Right ventricle myocardium inferior (tissue), 1 donor: ENCODE measurements at regions not wholly inside any gene's neighbourhood (a gene's known extent, or its start where the extent isn't known, plus 50 kb on each side); places are given as distances from the start of the nearest gene placed in this dataset.

Experiments
- ATAC-seq: fragments of 200-7000 bp; cut with Tn5 transposase; one replicate; pipeline ENCODE4 v1.9.1; 2020; ENCODE audit warnings: mild to moderate bottlenecking, moderate library complexity
- DNase-seq: peaks from one replicate; pipeline ENCODE4 v3.0.0; 2021; ENCODE audit errors: missing footprints
- intact Hi-C: fragments of 100-400 bp; cut with DNase I; formaldehyde crosslinking; loops from one replicate; pipeline ENCODE4 v1.11.0; 2022
- donor health status: DM: no; HTN: yes; CAD: no; lungs with severe emphysema.

DNA sequence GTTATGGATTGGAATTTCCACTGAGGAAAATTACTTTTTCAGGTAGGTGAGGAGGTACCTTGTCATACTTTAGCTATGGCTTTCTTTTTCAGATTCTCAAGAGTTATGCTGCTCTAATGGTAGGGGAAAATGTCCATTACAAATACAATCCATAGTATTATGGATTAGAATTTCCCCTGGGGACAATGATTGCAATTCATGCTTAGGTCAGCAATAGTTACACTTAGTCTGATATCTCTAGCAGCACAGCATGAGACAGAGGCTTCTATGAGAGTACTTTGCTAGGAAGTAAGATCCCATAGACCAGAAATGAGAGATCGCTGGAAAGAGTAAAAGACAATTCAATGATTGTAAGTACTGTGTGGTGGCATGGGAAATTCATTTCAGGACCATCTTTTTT, 949.5 kb upstream of the CDH8 start:
- DNase-seq (no peak), ATAC-seq (no peak)
- intact Hi-C loops, result no loop called here

DNA sequence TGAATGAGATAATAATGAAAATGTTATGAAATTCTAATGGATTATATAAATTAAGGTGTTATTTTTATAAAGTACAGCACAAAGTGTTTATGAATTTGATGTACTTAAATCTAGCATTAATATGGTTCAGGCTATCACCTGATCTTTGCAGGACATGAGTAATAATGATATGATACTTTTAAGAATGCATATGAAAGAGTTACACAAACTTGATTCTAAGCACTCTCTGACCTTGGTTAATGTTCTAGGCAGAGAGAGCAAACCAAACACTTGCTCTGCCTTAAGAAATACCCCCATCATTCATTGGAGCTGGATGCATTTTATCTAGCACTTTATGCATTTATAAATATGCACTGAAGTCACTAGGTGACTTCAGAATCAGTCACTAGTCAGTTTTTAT, 942.2 kb upstream of the CDH8 start:
- ATAC-seq (no peak), DNase-seq (no peak)
- intact Hi-C loops, result no loop called here

DNA sequence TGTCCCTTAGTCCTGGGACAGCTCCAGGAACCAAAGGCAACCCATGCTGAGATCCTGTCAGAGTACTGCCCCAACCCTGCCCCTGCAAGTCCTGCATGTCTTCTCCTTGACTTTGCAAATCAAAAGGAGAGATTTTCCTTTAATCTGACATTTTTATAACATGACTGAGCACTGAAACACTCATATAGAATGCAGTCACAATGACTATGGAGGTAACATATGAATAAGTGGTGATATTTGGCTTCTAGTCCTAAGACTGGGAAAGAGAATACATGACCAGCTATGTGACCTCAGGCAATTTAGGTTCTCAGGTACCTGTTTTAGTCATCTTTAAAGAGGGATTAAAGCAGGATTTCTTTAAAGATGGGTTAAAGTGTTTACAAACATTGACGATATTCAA, 941.6 kb upstream of the CDH8 start:
- intact Hi-C loops, result no loop called here
- ATAC-seq (no peak), DNase-seq (no peak)

DNA sequence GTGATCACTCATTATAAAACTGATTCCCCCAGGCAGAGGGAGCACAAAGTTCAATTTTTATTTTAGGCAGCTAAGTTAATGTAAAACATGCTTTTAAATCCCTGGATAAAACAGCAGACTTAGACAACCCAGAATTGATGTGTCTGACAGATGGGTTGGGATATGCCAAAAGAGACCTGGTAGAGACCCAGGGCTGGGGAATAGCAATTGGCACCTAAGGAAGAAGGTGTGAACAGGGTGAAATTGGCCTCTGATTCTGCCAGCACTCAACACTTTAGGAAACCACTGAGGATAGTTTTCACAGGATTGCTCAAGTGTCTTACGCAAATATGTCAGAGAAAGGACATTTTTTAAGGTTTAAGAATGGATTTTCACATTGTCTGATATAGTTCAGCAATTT, 938.2 kb upstream of the CDH8 start:
- no peak for ATAC-seq
- no peak for DNase-seq
- intact Hi-C loops, result no loop called here

DNA sequence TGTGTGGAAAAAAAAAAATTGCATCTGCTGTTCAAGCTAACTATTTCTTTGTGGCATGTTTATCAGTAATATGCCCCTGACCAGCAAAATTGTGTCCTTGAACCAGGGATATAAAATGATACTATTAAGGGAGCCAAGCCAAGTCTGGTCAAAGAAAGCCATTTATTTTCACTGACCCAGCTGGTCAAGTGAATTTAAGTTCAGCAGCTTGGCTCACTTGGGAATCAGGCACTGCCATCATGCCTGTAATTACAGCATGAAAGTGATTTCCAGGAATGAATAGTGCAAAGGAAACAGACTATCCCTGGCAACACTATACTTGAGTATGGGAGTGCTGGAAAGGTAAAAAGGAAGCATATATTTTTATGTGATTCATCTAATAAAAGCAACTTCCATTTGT, 934.6 kb upstream of the CDH8 start:
- DNase-seq, result no peak
- intact Hi-C loops, result no loop called here
- no peak for ATAC-seq

DNA sequence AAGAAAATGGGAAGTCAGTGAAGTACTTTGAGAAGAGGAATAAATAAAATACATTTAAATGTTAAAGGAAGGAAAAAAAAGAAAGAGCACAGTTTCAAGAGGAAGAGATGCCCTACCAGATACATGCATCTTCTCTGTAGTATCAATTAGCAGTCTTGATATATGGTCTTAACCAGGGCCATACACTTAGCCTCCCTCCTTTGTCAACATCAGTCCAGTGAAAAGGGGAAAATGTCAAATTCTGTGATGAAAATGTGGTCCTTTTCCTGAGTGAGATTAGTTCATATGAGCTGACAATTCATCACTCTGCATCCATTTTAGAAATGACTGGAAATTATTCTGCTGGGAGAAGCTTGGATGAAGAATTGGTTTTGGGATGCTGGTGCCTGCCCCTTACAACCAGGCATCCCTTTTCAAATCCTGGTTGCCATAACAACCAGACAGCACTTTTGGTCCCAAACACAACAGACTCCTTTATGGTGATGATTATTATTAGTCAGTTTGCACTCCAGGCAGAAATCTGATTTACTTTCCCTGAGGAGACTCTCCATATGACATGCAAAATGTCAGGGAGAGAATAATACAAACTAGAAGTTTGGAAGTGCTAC, 933.6 kb upstream of the CDH8 start:
- ATAC-seq, result no peak
- no peak for DNase-seq
- intact Hi-C loops, result no loop called here

DNA sequence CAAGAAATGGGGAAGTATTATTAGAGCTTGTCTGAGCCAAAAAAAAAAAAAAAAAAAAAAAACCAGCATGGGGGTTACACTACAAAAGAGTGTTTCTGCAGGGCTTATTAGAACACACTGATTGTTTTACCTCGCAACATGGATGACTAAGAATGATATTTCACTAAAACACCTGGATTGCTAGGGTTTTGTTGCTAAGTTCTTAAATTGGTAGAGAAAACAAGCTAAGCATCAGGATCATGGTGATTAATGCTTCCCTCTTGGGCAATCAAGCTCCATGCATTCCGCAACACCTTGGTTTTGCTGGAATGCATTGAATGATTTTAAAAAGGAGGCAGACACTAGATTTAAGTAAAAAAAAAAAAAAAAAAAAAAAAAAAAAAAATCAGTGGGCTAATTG, 931.4 kb upstream of the CDH8 start:
- intact Hi-C loops, result no loop called here
- ATAC-seq (no peak), DNase-seq (no peak)

DNA sequence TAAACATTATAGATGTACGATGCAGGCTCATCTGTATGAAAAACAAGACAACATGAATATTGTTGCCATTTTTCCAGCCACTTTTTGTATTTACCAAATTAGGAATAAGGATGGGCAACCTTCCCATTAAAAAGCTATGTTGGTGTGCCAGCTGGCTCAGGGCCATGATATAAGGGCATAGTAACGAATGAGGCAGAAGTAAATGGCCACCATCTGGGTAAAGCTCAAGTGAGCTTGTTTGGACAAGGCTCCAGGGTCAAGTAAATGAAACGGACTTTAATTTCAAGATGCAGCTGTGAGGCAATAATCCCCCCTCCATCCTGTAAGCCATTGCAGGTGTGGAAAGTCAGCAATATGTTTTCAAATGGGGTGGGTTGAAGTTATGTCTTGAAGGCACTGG, 930.9 kb upstream of the CDH8 start:
- DNase-seq, result no peak
- intact Hi-C loops, result no loop called here
- no peak for ATAC-seq

DNA sequence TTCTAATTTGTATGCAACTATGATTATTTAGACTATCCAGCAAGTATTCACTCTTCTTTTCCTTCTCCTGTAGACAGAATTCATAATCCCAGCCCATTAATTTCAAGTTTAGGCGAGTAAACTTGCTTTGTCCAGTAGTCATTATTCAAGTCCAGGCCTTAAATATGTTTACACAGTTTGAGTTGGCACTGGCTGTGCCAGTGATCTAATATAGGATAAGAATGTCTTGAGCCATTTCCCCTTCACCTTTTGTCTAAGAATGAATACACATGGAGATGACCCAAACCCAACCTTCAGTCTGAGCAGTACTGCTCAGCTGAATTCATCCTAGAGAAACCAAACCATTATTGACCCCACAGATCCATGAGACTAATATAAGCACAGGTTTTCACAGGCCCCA, 930.4 kb upstream of the CDH8 start:
- ATAC-seq (no peak), DNase-seq (no peak)
- intact Hi-C loops, result no loop called here

DNA sequence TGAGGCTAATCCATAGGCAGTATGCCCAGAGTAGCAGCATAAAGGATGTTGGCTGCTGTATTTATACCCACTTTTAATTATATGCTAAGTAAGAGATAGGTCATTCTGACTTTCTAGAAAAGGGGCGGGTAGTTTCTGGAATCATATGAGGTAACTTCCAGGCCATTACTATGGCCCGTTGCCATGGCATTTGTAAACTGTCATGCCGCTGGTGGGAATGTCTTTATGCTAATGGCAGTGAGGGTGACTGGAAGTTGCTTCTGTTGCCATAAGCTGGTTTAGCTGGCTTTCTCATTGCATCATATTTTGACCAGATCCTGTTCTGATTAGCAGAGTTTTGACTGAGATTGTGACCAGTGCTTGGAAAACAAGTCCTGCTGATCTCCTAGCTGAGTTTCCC, 929.6 kb upstream of the CDH8 start:
- ATAC-seq, result no peak
- intact Hi-C loops, result no loop called here

DNA sequence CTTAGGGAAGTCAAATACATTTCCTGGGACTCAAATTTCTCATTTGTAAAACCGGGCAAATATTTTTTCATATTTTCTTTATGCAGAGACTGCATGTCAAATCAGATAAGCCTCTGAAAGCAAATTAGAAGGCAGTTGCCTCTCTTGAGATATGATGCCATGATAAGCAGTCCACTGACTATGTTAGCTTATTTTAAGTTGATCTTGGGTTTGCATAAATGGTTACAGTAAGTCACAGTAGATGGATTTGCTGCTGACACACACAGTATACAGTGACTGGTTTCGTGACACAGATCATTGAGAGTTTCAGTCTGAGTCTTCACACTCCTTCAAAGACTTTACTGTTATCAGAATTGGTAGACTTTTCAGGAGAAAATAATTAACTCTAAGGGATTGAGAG, 927.6 kb upstream of the CDH8 start:
- ATAC-seq, result no peak
- DNase-seq, result no peak
- intact Hi-C loops, result no loop called here

More for the DNA sequence above, 929.6 kb upstream of the CDH8 start:
- DNase-seq, result no peak

DNA sequence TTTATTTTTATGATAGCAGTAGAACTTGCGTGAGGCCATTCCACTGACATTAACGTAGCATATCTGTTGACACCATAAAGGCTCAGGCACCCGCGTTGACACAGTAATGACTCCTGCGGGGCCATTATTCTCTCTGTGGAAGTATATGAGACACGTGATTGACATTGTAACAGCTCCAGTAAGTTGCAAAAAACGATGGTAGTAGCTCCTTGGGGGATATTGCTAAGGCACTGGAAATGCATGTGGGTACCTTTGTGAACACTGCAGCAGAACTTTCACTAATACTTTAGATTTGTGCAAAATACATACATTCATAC, 918.8 kb upstream of the CDH8 start:
- intact Hi-C loops, result no loop called here
- DNase-seq (no peak), ATAC-seq (no peak)

DNA sequence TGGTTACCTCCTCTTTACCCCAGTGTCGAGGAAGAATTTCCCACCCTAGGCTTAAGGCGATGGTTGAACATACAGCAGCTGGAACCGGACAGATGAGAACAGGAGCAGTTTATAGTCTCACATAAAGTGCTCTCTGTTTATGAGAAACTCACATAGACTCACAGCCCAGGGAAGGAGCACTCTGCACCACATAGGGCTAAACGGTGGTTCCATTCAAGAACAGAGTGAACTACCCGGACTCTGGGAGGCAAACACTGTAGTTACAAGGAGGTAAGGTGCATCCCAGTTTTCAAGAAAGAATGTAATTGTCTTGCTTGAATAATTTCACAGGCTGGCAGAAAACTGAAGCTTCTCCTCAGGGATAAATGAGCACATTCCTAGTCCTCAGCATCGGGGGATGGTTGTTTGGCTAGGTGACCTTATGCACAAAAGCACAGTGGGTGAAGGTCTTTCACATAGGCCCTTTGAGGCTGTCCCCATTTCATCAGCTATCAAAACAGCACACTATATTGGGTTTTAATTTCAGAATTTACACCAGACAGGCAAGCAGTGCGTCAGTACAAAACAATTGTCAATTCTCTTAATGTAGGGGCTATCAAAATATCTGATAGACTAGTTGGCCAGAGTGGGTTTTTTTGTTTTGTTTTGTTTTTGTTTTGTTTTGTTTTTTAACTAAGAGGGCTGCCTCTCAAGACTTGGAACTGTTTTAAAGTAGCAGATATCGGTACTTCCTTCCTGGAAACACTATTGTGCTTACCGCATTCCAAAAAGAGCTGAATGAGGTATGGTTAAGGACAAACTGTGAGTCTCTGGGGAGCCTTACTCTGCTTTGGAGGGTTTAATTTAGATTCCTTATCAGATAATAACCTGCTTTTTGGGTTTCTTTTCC, 918.1 kb upstream of the CDH8 start:
- no peak for ATAC-seq
- DNase-seq, result no peak
- intact Hi-C loops, result no loop called here

DNA sequence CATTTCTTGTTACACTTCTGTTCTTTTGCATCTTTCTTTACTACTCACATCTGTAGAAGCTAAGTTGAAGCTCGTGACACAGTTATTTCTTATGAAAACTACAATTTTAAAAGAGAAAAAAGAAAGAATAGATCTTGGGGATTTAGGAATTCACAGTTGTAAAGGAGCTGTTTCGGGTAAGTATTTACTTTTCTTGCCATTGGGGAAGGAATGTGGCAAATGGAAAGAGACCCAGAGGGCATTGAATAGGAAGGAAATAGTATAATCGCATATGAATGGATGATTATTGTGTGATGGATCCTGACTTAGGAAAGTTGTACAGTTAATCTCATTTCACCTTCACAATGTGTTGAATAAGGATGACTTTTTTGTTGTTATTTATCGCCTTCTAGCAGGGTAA, 914.1 kb upstream of the CDH8 start:
- DNase-seq (no peak), ATAC-seq (no peak)
- intact Hi-C loops, result no loop called here

DNA sequence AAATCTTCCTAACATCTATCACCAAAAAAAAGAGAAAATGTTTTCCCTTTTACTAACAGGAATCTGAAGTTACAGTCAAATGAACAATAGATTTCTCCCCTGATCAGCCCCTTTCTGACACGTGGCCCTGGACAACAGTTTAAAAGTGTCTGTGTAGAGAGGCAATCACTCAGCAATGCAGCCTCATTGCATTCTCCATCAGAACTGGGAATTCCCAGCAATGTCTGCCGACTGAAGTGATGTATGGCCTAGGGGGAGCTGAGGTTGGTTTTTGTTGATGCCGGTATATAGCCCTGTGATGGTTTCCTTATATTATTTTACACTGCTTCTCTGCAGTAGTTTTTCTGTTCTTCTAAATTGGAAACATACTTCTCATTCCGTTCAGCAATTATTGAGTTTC, 904.3 kb upstream of the CDH8 start:
- no peak for ATAC-seq
- DNase-seq, result no peak
- intact Hi-C loops, result no loop called here

DNA sequence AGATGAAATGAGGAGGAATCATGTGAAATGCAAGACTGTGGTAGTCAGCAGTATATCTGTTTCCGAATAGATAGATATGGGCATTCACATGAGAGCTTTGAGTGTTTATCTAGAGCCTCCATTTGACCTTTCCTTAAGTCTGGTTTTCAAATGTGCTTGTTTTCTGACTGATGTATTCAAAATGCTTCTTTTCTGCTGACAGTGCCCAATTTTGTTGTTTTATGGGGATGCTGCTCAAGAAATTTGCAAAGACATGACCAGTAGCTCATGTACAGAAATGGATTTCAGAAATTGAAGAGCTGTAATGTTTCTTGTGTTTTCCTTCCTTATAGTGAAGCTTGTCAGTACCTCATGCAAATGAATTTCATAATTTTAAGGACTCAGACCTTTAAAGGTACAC, 903.4 kb upstream of the CDH8 start:
- ATAC-seq, result no peak
- DNase-seq, result no peak
- intact Hi-C loops, result no loop called here

DNA sequence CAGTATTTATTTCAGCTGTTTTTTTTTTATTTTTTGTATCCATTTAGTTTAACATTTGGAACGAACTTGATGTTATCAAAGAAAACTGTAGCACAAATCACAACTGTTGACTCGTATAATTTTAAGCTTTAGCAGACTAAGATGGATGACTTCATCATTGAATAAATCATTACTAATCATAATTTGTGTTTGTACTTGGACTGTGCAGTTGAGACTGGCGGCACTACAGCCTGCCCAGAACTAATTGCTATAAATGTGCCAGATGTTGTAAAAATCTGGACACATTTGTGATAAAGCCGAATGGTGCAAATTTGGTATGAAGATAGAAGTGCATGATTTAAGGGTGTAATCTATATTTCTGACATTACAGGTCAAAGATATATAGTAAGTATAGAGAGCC, 897.7 kb upstream of the CDH8 start:
- no peak for DNase-seq
- no peak for ATAC-seq
- intact Hi-C loops, result no loop called here

DNA sequence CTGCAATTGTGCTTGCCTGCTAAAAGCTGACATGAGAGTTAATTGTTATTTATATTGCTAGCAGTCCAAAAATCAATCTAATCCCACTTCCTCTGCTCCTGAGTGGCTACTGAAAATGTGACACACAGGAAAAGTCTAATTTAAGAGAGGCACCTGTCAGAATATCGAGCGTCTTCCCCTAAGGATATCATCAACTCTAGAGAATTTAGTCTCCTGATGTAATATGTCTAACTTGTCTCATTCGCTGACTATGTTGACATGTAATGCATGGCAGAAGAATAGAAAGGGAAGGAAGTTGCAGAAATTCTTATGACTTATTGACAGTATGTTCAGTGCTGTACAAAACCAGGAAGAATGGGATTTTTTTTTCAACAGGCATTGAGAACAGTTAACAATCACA, 893.4 kb upstream of the CDH8 start:
- DNase-seq (no peak), ATAC-seq (no peak)
- intact Hi-C loops, result no loop called here

DNA sequence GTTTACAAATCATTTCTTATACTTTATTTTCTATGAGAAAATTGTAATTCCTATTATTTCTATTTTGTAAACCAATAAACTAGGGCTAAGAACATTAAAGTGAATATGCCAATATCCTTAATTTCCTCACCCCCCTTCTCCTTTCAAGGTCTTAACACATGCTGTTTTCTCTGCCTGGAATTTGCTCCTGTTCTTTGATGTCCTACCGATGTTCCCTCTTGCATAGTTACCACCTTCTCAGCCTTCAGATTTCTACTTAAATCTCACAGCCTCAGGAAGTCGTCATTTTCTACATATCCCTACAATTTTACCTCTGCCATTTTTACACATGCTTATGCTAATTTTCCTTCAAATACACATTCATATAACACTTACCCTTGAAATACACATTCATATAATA, 890.9 kb upstream of the CDH8 start:
- intact Hi-C loops, result no loop called here
- DNase-seq, result no peak
- ATAC-seq, result no peak

DNA sequence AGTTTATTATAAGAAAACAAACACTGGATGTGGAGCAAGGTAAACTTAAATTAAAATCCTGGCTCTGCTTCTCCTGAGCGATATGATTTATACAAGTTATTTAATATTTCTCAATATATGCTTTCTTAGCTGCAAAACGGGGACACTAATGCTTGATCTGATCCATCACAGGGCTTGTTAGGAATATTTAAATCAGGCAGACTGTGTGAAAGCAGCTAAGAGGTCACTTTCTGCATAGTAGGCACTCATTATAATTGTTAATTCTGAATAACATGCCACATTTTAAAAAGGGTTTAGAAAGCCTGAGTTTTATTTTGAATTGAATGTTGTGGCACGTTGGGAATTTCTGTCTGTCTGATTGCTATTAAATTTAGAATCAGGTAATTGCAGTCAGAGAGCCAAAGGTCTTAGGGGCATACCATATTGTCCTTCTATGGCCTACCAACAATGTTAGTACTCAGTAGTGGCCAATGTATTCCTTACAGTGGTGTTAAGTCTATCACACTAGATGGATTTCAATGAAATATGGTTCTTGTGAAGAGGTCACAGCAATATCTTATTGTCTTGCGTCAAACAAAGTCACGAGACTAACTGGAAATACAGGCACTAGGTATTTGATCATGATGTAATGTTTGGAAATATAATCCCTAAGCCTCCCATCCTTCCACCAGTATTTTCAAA, 890.0 kb upstream of the CDH8 start:
- DNase-seq, result no peak
- no peak for ATAC-seq
- intact Hi-C loops, result no loop called here
